ENCODE measurements at regions not wholly inside any gene's neighbourhood (a gene's known extent, or its start where the extent isn't known, plus 50 kb on each side); places are given as distances from the start of the nearest gene placed in this dataset.

GRCh38 chr4:23629421-23629820 is 260.4 kb downstream of the PPARGC1A start:
- Histone ChIP-seq H4K8ac (replicated peaks; ENCODE audit: insufficient read length, low read depth, low read length) (no peak overlapping the region), H2BK20ac (ENCODE audit: low read depth, low read length, poor library complexity, severe bottlenecking) (no peak overlapping the region), H3K23me2 (ENCODE audit: insufficient read length, low read depth, low read length, poor library complexity, severe bottlenecking) (no peaks in the 10 kb centered on the region), H3K9me3 (ENCODE audit: control insufficient read depth, low read depth, low read length) (no peaks in the 10 kb centered on the region), H2BK15ac (ENCODE audit: low read depth, low read length) (no peak overlapping the region), H3K27ac (ENCODE audit: insufficient read length, low read depth, low read length) (no peak overlapping the region), H2BK120ac (ENCODE audit: low read depth, low read length, poor library complexity, severe bottlenecking) (no peak overlapping the region), H3K79me1 (ENCODE audit: insufficient read depth, low read depth, low read length, poor library complexity, severe bottlenecking) (no peaks in the 10 kb centered on the region), H3K4me2 (ENCODE audit: insufficient read depth, insufficient read length, low read length) (no peak overlapping the region), H3K14ac (ENCODE audit: insufficient read depth, low read length) (no peak overlapping the region), H3K9ac (ENCODE audit: extremely low read depth, insufficient read length, low read length) (no peak overlapping the region), H3K27me3 (ENCODE audit: insufficient read depth, low read length) (no peaks in the 10 kb centered on the region), H4K91ac (ENCODE audit: insufficient read length, low read depth, low read length) (no peak overlapping the region), H3T11ph (ENCODE audit: low read length) (no peak overlapping the region), H3K23ac (ENCODE audit: insufficient read length, low read depth, low read length) (no peak overlapping the region), H4K5ac (ENCODE audit: insufficient read length, low read depth, low read length) (no peak overlapping the region), H3K4me1 (ENCODE audit: insufficient read depth, low read length) (no peaks in the 10 kb centered on the region; the same call in 1 of the 2 replicates), H2AFZ (ENCODE audit: low read length) (no peak overlapping the region), H2BK5ac (ENCODE audit: insufficient read length, low read length) (no peak overlapping the region), H2AK5ac (ENCODE audit: insufficient read length, low read length) (no peak overlapping the region), H4K20me1 (ENCODE audit: control insufficient read depth, insufficient read depth, insufficient read length) (no peaks in the 10 kb centered on the region), H3K79me2 (ENCODE audit: insufficient read depth, low read length) (no peaks in the 10 kb centered on the region), H3K4ac (ENCODE audit: low read depth, low read length) (no peak overlapping the region), H3K56ac (ENCODE audit: insufficient read length, low read depth, low read length) (no peak overlapping the region), H3K18ac (ENCODE audit: insufficient read length, low read depth, low read length) (no peak overlapping the region), H2BK12ac (ENCODE audit: insufficient read length, low read depth, low read length) (no peak overlapping the region)
- TF ChIP-seq CTCF (conservative IDR thresholded peaks at IDR 0.05) = no peak
- WGBS (ENCODE audit: extremely low coverage, insufficient read length, low lambda C conversion rate) = no CpG with 5 or more reads among the region's 2 CpGs
- peaks cover 10 to 18% of the 10 kb centered on the region in 2 experiments for H3K4me1 Mint-ChIP-seq
- H3K27me3 Mint-ChIP-seq (ENCODE audit: low read depth) = no peaks in the 10 kb centered on the region
- no peak overlapping the region for H3K27ac Mint-ChIP-seq
- DNase-seq = no peak
- H3K4me3 Mint-ChIP-seq = no peak overlapping the region
- peaks cover 0 to 3% (median 0%) of the 10 kb centered on the region in 3 experiments; a peak in 2 of 7 replicates for H3K36me3 Mint-ChIP-seq (ENCODE audit: insufficient read depth in 1 of 3, low read depth in 3 of 3)
- peaks cover 3 to 7% of the 10 kb centered on the region in 2 experiments; a peak in 3 of 5 replicates for H3K9me3 Mint-ChIP-seq
